Astrocyte (in vitro differentiated cells and primary cell): ENCODE measurements at regions not wholly inside any gene's neighbourhood (a gene's known extent, or its start where the extent isn't known, plus 50 kb on each side); places are given as distances from the start of the nearest gene placed in this dataset.

Experiments
- DNase-seq: peaks from one replicate; pipeline ENCODE4 v3.0.0-alpha.2; 2010; ENCODE audit warnings: low read depth
- FAIRE-seq: peaks from 2 replicates; lab custom pipeline; 2011; peaks lifted over from hg19 to GRCh38; lab: Jason Lieb, UNC
- H2AFZ ChIP-seq: 2 replicates; pipeline ENCODE4 v1.6.0; 2012; ENCODE audit warnings: low read depth, low read length, inconsistent platforms
- H3K27ac ChIP-seq: 2 replicates; pipeline ENCODE4 v1.5.1; 2011; ENCODE audit warnings: low read depth, low read length, inconsistent platforms
- H3K27me3 ChIP-seq: 2 replicates; pipeline ENCODE4 v1.6.0; 2011; ENCODE audit warnings: low read length, inconsistent platforms; ENCODE audit not compliant: insufficient read depth
- H3K36me3 ChIP-seq: 2 replicates; pipeline ENCODE4 v1.5.1; 2011; ENCODE audit warnings: low read length, inconsistent platforms; ENCODE audit not compliant: insufficient read depth
- H3K4me1 ChIP-seq: 2 replicates; pipeline ENCODE4 v1.5.1; 2011; ENCODE audit warnings: low read length, inconsistent platforms; ENCODE audit not compliant: insufficient read depth
- H3K4me2 ChIP-seq: 2 replicates; pipeline ENCODE4 v1.6.0; 2012; ENCODE audit warnings: low read length, inconsistent platforms
- H3K4me3 ChIP-seq: 2 replicates; pipeline ENCODE4 v1.5.1; 2011; ENCODE audit warnings: low read depth, mild to moderate bottlenecking, low read length, inconsistent platforms; ENCODE audit not compliant: insufficient read depth
- H3K79me2 ChIP-seq: 2 replicates; pipeline ENCODE4 v1.6.0; 2012; ENCODE audit warnings: mild to moderate bottlenecking, low read length, inconsistent platforms; ENCODE audit not compliant: insufficient read depth
- H3K9ac ChIP-seq: 2 replicates; pipeline ENCODE4 v1.6.0; 2012; ENCODE audit warnings: mild to moderate bottlenecking, low read length, inconsistent platforms
- H3K9me3 ChIP-seq: 2 replicates; pipeline ENCODE4 v1.5.1; 2012; ENCODE audit warnings: low read depth, mild to moderate bottlenecking, low read length, inconsistent platforms; ENCODE audit not compliant: insufficient read depth
- H4K20me1 ChIP-seq: 2 replicates; pipeline ENCODE4 v1.6.0; 2012; ENCODE audit warnings: low read length, inconsistent platforms; ENCODE audit not compliant: insufficient read depth
- H3K27ac Mint-ChIP-seq: one replicate; pipeline ENCODE4 v1.8.0; 2021; ENCODE audit warnings: mild to moderate bottlenecking, mixed read lengths; ENCODE audit not compliant: unreplicated experiment
- H3K27me3 Mint-ChIP-seq: one replicate; pipeline ENCODE4 v1.8.0; 2021; ENCODE audit warnings: low read depth, mixed read lengths; ENCODE audit not compliant: unreplicated experiment
- H3K36me3 Mint-ChIP-seq: one replicate; pipeline ENCODE4 v1.8.0; 2021; ENCODE audit warnings: low read depth, mixed read lengths; ENCODE audit not compliant: unreplicated experiment
- H3K4me1 Mint-ChIP-seq: one replicate; pipeline ENCODE4 v1.8.0; 2021; ENCODE audit warnings: low read depth, mixed read lengths; ENCODE audit not compliant: unreplicated experiment
- H3K4me3 Mint-ChIP-seq: one replicate; pipeline ENCODE4 v1.8.0; 2021; ENCODE audit warnings: mild to moderate bottlenecking, moderate library complexity, mixed read lengths; ENCODE audit not compliant: unreplicated experiment
- H3K9me3 Mint-ChIP-seq: one replicate; pipeline ENCODE4 v1.8.0; 2021; ENCODE audit warnings: mild to moderate bottlenecking, mixed read lengths; ENCODE audit not compliant: unreplicated experiment
- CTCF ChIP-seq: IDR thresholded peaks from 2 replicates; pipeline ENCODE4 v1.5.1; 2011; ENCODE audit warnings: low read depth, mild to moderate bottlenecking, inconsistent platforms, low read length, moderate library complexity; ENCODE audit not compliant: insufficient read depth
- EZH2 ChIP-seq: IDR thresholded peaks from 2 replicates; pipeline ENCODE4 v1.6.1; 2012; ENCODE audit warnings: mild to moderate bottlenecking, low read length, inconsistent platforms; ENCODE audit not compliant: insufficient read depth

- no peak overlapping the region for H3K4me3 ChIP-seq
- H3K36me3 ChIP-seq = no peaks in the 10 kb centered on the region
- H3K36me3 Mint-ChIP-seq = no peaks in the 10 kb centered on the region
- H3K27ac Mint-ChIP-seq = no peak overlapping the region
- no peaks in the 10 kb centered on the region for H3K79me2 ChIP-seq
- H4K20me1 ChIP-seq = no peaks in the 10 kb centered on the region
- no peak overlapping the region for H3K27ac ChIP-seq
- no peaks in the 10 kb centered on the region for H3K27me3 Mint-ChIP-seq
- H3K9me3 Mint-ChIP-seq = no peaks in the 10 kb centered on the region
- no peaks in the 10 kb centered on the region for H3K4me1 ChIP-seq
- H2AFZ ChIP-seq = no peak overlapping the region
- FAIRE-seq (no peak), DNase-seq (no peak)
- H3K4me3 Mint-ChIP-seq = no peak overlapping the region
- H3K4me1 Mint-ChIP-seq = no peaks in the 10 kb centered on the region
- TF ChIP-seq EZH2 (no peak), CTCF (no peak)
- no peaks in the 10 kb centered on the region for H3K27me3 ChIP-seq
- no peaks in the 10 kb centered on the region for H3K9me3 ChIP-seq
- H3K9ac ChIP-seq = no peak overlapping the region
- H3K4me2 ChIP-seq = no peak overlapping the region
Observed at GRCh38 chr6:144885817-144886216, 600.7 kb downstream of the UTRN start.

- Mint-ChIP-seq H3K27ac (no peak overlapping the region), H3K9me3 (no peaks in the 10 kb centered on the region), H3K36me3 (no peaks in the 10 kb centered on the region), H3K4me1 (no peaks in the 10 kb centered on the region), H3K27me3 (no peaks in the 10 kb centered on the region), H3K4me3 (no peak overlapping the region)
- DNase-seq (no peak), FAIRE-seq (no peak)
- Histone ChIP-seq H3K27me3 (no peaks in the 10 kb centered on the region), H2AFZ (no peak overlapping the region), H3K4me3 (no peak overlapping the region), H3K4me2 (no peak overlapping the region), H3K27ac (no peak overlapping the region), H4K20me1 (no peaks in the 10 kb centered on the region), H3K9ac (no peak overlapping the region), H3K79me2 (no peaks in the 10 kb centered on the region), H3K36me3 (no peaks in the 10 kb centered on the region), H3K9me3 (no peaks in the 10 kb centered on the region), H3K4me1 (no peaks in the 10 kb centered on the region)
- no peak for TF ChIP-seq CTCF
- no peak for TF ChIP-seq EZH2
Observed at GRCh38 chr6:144886682-144887081, 601.5 kb downstream of the UTRN start.

- Histone ChIP-seq H3K9ac (no peak overlapping the region), H4K20me1 (no peaks in the 10 kb centered on the region)
- no peaks in the 10 kb centered on the region for H3K36me3 Mint-ChIP-seq
Observed at GRCh38 chr6:144888621-144889020, 603.5 kb downstream of the UTRN start.

More at GRCh38 chr6:144888621-144889020, 603.5 kb downstream of the UTRN start:
- Histone ChIP-seq H3K9me3 (no peaks in the 10 kb centered on the region), H2AFZ (no peak overlapping the region), H3K4me2 (no peak overlapping the region), H3K27ac (no peak overlapping the region), H3K4me3 (no peak overlapping the region), H3K79me2 (no peaks in the 10 kb centered on the region), H3K27me3 (no peaks in the 10 kb centered on the region), H3K36me3 (no peaks in the 10 kb centered on the region), H3K4me1 (no peaks in the 10 kb centered on the region)
- DNase-seq (no peak), FAIRE-seq (no peak)
- Mint-ChIP-seq H3K27me3 (no peaks in the 10 kb centered on the region), H3K27ac (no peak overlapping the region), H3K9me3 (no peaks in the 10 kb centered on the region), H3K4me1 (peaks cover under 1% of the 10 kb centered on the region), H3K4me3 (no peak overlapping the region)
- TF ChIP-seq CTCF (no peak), EZH2 (no peak)
